ENCODE measurements at regions not wholly inside any gene's neighbourhood (a gene's known extent, or its start where the extent isn't known, plus 50 kb on each side); places are given as distances from the start of the nearest gene placed in this dataset.

DNA sequence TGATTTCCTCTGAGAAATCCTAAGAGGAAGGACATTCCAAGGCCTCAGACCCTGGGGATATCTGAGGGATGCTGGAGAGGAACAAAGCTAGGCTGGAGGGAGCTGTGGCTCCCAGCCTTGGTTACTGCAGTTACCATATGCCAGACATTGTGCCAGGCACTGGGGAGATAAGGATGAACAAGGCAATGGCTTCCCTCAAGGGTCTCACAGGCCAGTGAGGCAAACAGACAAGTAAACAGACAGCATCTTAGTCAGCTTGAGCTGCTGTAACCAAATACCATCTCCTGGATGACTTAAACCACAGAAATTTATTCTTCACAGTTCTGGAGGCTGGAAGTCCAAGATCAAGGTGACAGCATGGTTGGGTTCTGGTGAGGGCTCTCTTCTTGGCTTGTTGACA, 91.8 kb downstream of the SKA1 start:
- TF ChIP-seq, protein P1, sequence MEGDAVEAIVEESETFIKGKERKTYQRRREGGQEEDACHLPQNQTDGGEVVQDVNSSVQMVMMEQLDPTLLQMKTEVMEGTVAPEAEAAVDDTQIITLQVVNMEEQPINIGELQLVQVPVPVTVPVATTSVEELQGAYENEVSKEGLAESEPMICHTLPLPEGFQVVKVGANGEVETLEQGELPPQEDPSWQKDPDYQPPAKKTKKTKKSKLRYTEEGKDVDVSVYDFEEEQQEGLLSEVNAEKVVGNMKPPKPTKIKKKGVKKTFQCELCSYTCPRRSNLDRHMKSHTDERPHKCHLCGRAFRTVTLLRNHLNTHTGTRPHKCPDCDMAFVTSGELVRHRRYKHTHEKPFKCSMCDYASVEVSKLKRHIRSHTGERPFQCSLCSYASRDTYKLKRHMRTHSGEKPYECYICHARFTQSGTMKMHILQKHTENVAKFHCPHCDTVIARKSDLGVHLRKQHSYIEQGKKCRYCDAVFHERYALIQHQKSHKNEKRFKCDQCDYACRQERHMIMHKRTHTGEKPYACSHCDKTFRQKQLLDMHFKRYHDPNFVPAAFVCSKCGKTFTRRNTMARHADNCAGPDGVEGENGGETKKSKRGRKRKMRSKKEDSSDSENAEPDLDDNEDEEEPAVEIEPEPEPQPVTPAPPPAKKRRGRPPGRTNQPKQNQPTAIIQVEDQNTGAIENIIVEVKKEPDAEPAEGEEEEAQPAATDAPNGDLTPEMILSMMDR (IDR thresholded peaks at IDR 0.05): no peak
- TF ChIP-seq EZH2phosphoT487 (IDR thresholded peaks at IDR 0.05) (no peak), EZH2 (IDR thresholded peaks at IDR 0.05) (no peak)
